RWPE2 (cell line): ENCODE measurements at regions not wholly inside any gene's neighbourhood (a gene's known extent, or its start where the extent isn't known, plus 50 kb on each side); places are given as distances from the start of the nearest gene placed in this dataset.

Experiments
- ATAC-seq: fragments of 200-7000 bp; cut with Tn5 transposase; 3 replicates; pipeline ENCODE4 v1.9.1; 2021; ENCODE audit warnings: low read depth
- DNase-seq: peaks from one replicate; pipeline ENCODE4 v3.0.0-alpha.2; 2020; ENCODE audit warnings: low spot score
- H3K27ac ChIP-seq: fragments of 450-650 bp; 2 replicates; pipeline ENCODE4 v1.5.1; 2017; ENCODE audit warnings: mild to moderate bottlenecking; ENCODE audit not compliant: poor library complexity, severe bottlenecking
- H3K27me3 ChIP-seq: fragments of 250-450 bp; sonication (Bioruptor Pico); 2 replicates; pipeline ENCODE4 v1.5.1; 2021; ENCODE audit warnings: mild to moderate bottlenecking, moderate library complexity; ENCODE audit not compliant: insufficient read depth, poor library complexity, severe bottlenecking
- H3K36me3 ChIP-seq: fragments of 250-450 bp; sonication (Bioruptor Pico); 2 replicates; pipeline ENCODE4 v1.5.1; 2020; ENCODE audit warnings: low read depth, mild to moderate bottlenecking, moderate library complexity
- H3K4me1 ChIP-seq: fragments of 250-450 bp; sonication (Bioruptor Pico); 2 replicates; pipeline ENCODE4 v1.5.1; 2021; ENCODE audit warnings: mild to moderate bottlenecking, moderate library complexity; ENCODE audit not compliant: insufficient read depth, poor library complexity, severe bottlenecking
- H3K4me3 ChIP-seq: fragments of 250-450 bp; sonication (Bioruptor Pico); 2 replicates; pipeline ENCODE4 v1.5.1; 2021; ENCODE audit warnings: mild to moderate bottlenecking, moderate library complexity; ENCODE audit not compliant: severe bottlenecking
- H3K9me3 ChIP-seq: fragments of 250-450 bp; sonication (Bioruptor Pico); 2 replicates; pipeline ENCODE4 v1.5.1; 2021; ENCODE audit warnings: mild to moderate bottlenecking, moderate library complexity; ENCODE audit not compliant: severe bottlenecking
- TF ChIP-seq, protein P1 (sequence below): fragments of 450-650 bp; IDR thresholded peaks from one replicate; pipeline ENCODE4 v1.5.1; 2017; ENCODE audit warnings: mild to moderate bottlenecking, moderate library complexity; ENCODE audit not compliant: poor library complexity, severe bottlenecking

DNA sequence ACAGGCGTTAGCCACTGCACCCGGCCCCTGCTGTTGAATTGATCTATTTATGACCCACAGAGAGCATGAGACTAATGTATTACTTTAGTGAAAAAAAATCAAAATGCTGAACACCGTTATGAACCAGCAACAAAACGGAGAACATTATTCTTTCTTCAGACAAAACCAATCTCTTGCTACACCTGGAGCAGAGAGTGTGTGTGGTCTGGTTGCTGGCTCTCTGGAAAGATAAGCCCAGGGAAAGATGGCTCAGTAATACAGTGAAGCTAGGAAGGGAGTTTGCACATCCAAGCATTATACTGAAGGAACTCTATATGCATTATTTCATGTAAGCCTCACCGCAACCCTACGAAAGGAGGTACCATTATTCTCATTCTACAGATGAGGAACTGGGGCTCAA is 117.0 kb downstream of the GLUL start:
- no peak for ATAC-seq
- no peak for DNase-seq
- H3K4me3 ChIP-seq = no peak overlapping the region
- TF ChIP-seq, protein P1, sequence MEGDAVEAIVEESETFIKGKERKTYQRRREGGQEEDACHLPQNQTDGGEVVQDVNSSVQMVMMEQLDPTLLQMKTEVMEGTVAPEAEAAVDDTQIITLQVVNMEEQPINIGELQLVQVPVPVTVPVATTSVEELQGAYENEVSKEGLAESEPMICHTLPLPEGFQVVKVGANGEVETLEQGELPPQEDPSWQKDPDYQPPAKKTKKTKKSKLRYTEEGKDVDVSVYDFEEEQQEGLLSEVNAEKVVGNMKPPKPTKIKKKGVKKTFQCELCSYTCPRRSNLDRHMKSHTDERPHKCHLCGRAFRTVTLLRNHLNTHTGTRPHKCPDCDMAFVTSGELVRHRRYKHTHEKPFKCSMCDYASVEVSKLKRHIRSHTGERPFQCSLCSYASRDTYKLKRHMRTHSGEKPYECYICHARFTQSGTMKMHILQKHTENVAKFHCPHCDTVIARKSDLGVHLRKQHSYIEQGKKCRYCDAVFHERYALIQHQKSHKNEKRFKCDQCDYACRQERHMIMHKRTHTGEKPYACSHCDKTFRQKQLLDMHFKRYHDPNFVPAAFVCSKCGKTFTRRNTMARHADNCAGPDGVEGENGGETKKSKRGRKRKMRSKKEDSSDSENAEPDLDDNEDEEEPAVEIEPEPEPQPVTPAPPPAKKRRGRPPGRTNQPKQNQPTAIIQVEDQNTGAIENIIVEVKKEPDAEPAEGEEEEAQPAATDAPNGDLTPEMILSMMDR = no peak
- H3K27me3 ChIP-seq = no peaks in the 10 kb centered on the region
- H3K9me3 ChIP-seq = no peaks in the 10 kb centered on the region
- H3K36me3 ChIP-seq = no peaks in the 10 kb centered on the region
- H3K4me1 ChIP-seq = no peaks in the 10 kb centered on the region
- H3K27ac ChIP-seq = no peak overlapping the region

DNA sequence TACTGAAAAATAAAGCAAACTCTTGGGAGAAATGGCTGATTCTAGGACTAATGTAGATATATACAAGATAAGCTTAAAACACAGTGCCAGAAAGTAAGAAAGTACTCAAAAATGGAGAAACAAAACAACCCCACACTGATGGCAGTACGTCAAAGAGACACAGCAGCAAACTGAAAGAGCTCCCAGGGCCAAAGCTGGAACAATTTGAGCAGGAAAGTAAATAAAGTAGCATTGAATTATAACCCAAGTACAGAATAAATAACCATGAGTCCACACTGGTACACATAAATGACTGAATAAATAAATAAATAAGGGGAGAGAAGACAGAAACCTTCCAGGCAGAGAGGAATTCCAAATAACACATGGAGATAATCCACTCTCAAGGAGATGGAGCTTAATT is 120.9 kb downstream of the GLUL start:
- no peaks in the 10 kb centered on the region for H3K4me1 ChIP-seq
- no peaks in the 10 kb centered on the region for H3K36me3 ChIP-seq
- ATAC-seq = no peak
- TF ChIP-seq, protein P1 = no peak
- no peaks in the 10 kb centered on the region for H3K9me3 ChIP-seq
- no peak overlapping the region for H3K4me3 ChIP-seq
- DNase-seq = no peak
- no peak overlapping the region for H3K27ac ChIP-seq
- no peaks in the 10 kb centered on the region for H3K27me3 ChIP-seq

DNA sequence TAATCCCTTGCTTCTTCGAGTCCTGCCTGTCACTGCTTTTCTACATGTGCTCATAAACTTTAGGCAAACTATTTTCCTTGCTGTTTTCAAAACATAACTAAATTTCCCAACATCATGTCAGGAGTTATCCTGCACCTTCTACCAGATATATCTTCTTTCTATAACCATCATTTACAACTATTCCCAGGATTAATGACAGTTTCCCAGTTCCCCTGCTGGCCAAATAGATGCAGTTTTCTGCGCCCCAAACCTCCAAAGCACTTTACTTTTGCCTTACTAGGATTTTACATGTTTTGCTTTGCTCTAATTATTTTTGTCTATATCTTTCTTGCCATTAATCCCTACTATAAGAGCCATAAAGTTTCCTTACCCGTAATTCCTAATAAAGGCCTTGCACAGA is 122.5 kb downstream of the GLUL start:
- DNase-seq (no peak), ATAC-seq (no peak)
- H3K9me3 ChIP-seq = no peaks in the 10 kb centered on the region
- TF ChIP-seq, protein P1 = no peak
- no peaks in the 10 kb centered on the region for H3K36me3 ChIP-seq
- no peak overlapping the region for H3K4me3 ChIP-seq
- H3K27me3 ChIP-seq = no peaks in the 10 kb centered on the region
- H3K27ac ChIP-seq = no peak overlapping the region
- no peaks in the 10 kb centered on the region for H3K4me1 ChIP-seq

DNA sequence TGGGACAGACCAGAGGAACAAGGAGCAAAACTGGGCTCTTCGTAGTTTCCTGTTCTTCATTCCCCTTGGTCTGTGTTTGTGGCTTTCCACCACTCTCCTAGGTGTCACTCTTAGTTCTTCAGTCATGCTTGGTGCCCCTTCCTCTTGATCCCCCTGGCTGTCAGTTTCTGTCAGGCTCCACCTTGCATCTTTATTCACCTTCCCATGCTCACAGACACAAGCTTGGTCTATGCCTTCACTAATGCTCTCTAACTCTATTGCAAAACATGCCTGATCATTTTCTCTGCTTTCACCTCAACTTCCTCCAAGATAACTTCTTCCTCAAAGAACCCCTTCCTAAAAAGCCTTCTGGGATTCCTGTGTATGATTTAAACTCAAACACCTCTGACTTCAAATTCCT is 122.9 kb downstream of the GLUL start:
- Histone ChIP-seq H3K27ac (no peak overlapping the region), H3K36me3 (no peaks in the 10 kb centered on the region), H3K27me3 (no peaks in the 10 kb centered on the region), H3K4me3 (no peak overlapping the region), H3K4me1 (no peaks in the 10 kb centered on the region), H3K9me3 (no peaks in the 10 kb centered on the region)
- DNase-seq (no peak), ATAC-seq (no peak)
- TF ChIP-seq, protein P1 = no peak

DNA sequence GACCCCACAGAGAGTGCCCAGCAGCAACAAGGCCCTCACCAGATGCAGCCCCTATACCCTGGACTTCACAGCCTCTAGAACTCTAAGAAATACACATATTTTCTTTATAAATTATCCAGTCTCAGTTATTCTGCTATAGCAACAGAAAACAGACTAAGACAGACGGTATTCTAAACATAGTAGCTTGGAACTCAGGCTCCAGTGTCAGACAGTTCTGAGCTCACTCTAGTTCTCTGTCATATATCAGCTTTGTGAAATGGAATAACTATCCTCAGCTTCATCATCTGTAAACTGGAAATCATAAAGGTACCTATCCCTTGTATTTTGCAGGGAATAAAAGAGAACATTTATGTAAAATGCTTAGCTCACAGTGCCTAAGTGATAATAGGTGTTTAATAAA is 127.4 kb downstream of the GLUL start:
- TF ChIP-seq, protein P1 = no peak
- DNase-seq = no peak
- Histone ChIP-seq H3K4me3 (no peak overlapping the region), H3K36me3 (no peaks in the 10 kb centered on the region), H3K27ac (no peak overlapping the region), H3K9me3 (no peaks in the 10 kb centered on the region), H3K4me1 (peaks cover 4% of the 10 kb centered on the region), H3K27me3 (no peaks in the 10 kb centered on the region)
- no peak for ATAC-seq
